Right lobe of liver (tissue), 4 donors: ENCODE measurements at regions not wholly inside any gene's neighbourhood (a gene's known extent, or its start where the extent isn't known, plus 50 kb on each side); places are given as distances from the start of the nearest gene placed in this dataset.

Experiments
- CTCF ChIP-seq, 4 donors: fragments of 200-600 bp in 3 of 4; fragments of 450-650 bp in 1 of 4; IDR thresholded peaks; one replicate each; pipeline versions ENCODE4 v1.5.1 to v1.8.0; 2016 to 2022; ENCODE audit warnings: antibody characterized with exemption in 4 of 4, mild to moderate bottlenecking in 2 of 4
- POLR2A ChIP-seq: fragments of 450-650 bp; IDR thresholded peaks from one replicate; pipeline ENCODE4 v1.6.1; 2017; ENCODE audit warnings: antibody characterized with exemption, mild to moderate bottlenecking
- donor health status: DM: no; HTN: no; CAD: no.
- donor health status: DM: no; HTN: no; CAD: no.
- donor health status: DM: no; HTN: yes; CAD: no.

- TF ChIP-seq CTCF (IDR thresholded peaks at IDR 0.05) (no peak), POLR2A (no peak)
These were observed 342.1 kb upstream of the LRRC3B start for GRCh38 chr3:26280517-26280916.
